Activated T-helper 1 cell treated with anti-CD3 and anti-CD28 coated beads, Interleukin-12 subunit alpha, Interleukin-12 subunit beta, Interleukin-2, Interleukin-4 antibody, amounts not matched to agents 30 ng/mL and 10 ng/mL and 1 ng/mL, durations not matched to agents 14 hours and 24 hours and 36 hours (primary cell): ENCODE measurements at regions not wholly inside any gene's neighbourhood (a gene's known extent, or its start where the extent isn't known, plus 50 kb on each side); places are given as distances from the start of the nearest gene placed in this dataset.
"Not testable (repeated sequence)": the region's sequence is repeated elsewhere in the genome, so short reads cannot be mapped to it uniquely, and the experiment has no call there.

Experiments used
- DNase-seq: peaks from one replicate; pipeline ENCODE4 v3.0.0; 2021; ENCODE audit warnings: low spot score
- H3K27ac Mint-ChIP-seq: one replicate; pipeline ENCODE4 v1.8.0; 2021; ENCODE audit warnings: mild to moderate bottlenecking, mixed read lengths
- H3K27me3 Mint-ChIP-seq: one replicate; pipeline ENCODE4 v1.8.0; 2022; ENCODE audit warnings: mild to moderate bottlenecking, moderate library complexity, mixed read lengths; ENCODE audit not compliant: insufficient read depth
- H3K36me3 Mint-ChIP-seq: one replicate; pipeline ENCODE4 v1.8.0; 2021; ENCODE audit warnings: low read depth, mixed read lengths
- H3K4me1 Mint-ChIP-seq: one replicate; pipeline ENCODE4 v1.8.0; 2021; ENCODE audit warnings: low read depth, mixed read lengths
- H3K4me3 Mint-ChIP-seq: one replicate; pipeline ENCODE4 v1.8.0; 2021; ENCODE audit warnings: mild to moderate bottlenecking, moderate library complexity, mixed read lengths
- H3K9me3 Mint-ChIP-seq: one replicate; pipeline ENCODE4 v1.8.0; 2021; ENCODE audit warnings: mixed read lengths
- intact Hi-C: fragments of 100-400 bp; cut with micrococcal nuclease; formaldehyde crosslinking; loops from one replicate; pipeline ENCODE4 v1.15.1; 2024

GRCh38 chr4:186844059-186844681 lies 120.5 kb upstream of the FAT1 start:
- no peaks in the 10 kb centered on the region for H3K36me3 Mint-ChIP-seq
- H3K9me3 Mint-ChIP-seq: peaks cover 7% of the 10 kb centered on the region
- H3K27ac Mint-ChIP-seq: no peak overlapping the region
- H3K4me1 Mint-ChIP-seq: no peaks in the 10 kb centered on the region
- H3K4me3 Mint-ChIP-seq: no peak overlapping the region
- no peaks in the 10 kb centered on the region for H3K27me3 Mint-ChIP-seq
- intact Hi-C loops: no loop called here
- DNase-seq: no peak

- Mint-ChIP-seq H3K4me1 (no peaks in the 10 kb centered on the region), H3K36me3 (no peaks in the 10 kb centered on the region), H3K27me3 (no peaks in the 10 kb centered on the region), H3K4me3 (no peak overlapping the region), H3K27ac (no peak overlapping the region), H3K9me3 (peaks cover 5% of the 10 kb centered on the region)
- intact Hi-C loops: no loop called here
- DNase-seq: no peak
Measured at GRCh38 chr4:186845137-186845842, 121.6 kb upstream of the FAT1 start.

- H3K36me3 Mint-ChIP-seq: no peaks in the 10 kb centered on the region
- no peak overlapping the region for H3K4me3 Mint-ChIP-seq
- no peaks in the 10 kb centered on the region for H3K4me1 Mint-ChIP-seq
- intact Hi-C loops: no loop called here
- H3K27me3 Mint-ChIP-seq: no peaks in the 10 kb centered on the region
- DNase-seq: no peak
- H3K27ac Mint-ChIP-seq: no peak overlapping the region
- H3K9me3 Mint-ChIP-seq: peaks cover 10% of the 10 kb centered on the region
Measured at GRCh38 chr4:186846426-186846825, 122.8 kb upstream of the FAT1 start.

- intact Hi-C loops, H3K27me3 Mint-ChIP-seq, H3K4me3 Mint-ChIP-seq, H3K4me1 Mint-ChIP-seq, H3K27ac Mint-ChIP-seq, H3K36me3 Mint-ChIP-seq, DNase-seq: not testable (repeated sequence)
- H3K9me3 Mint-ChIP-seq: peaks cover 16% of the 10 kb centered on the region
Measured at GRCh38 chr4:186847429-186848131, 123.9 kb upstream of the FAT1 start.

- DNase-seq: no peak
- no peak overlapping the region for H3K27ac Mint-ChIP-seq
- intact Hi-C loops: no loop called here
- no peak overlapping the region for H3K4me3 Mint-ChIP-seq
- H3K9me3 Mint-ChIP-seq: peaks cover 16% of the 10 kb centered on the region
- H3K4me1 Mint-ChIP-seq: no peaks in the 10 kb centered on the region
- no peaks in the 10 kb centered on the region for H3K27me3 Mint-ChIP-seq
- H3K36me3 Mint-ChIP-seq: no peaks in the 10 kb centered on the region
Measured at GRCh38 chr4:186848437-186848836, 124.8 kb upstream of the FAT1 start.

GRCh38 chr4:186851291-186852072 lies 127.8 kb upstream of the FAT1 start:
- Mint-ChIP-seq H3K27ac (no peak overlapping the region), H3K27me3 (no peaks in the 10 kb centered on the region), H3K9me3 (peaks cover 16% of the 10 kb centered on the region), H3K4me3 (no peak overlapping the region), H3K4me1 (no peaks in the 10 kb centered on the region), H3K36me3 (no peaks in the 10 kb centered on the region)
- no peak for DNase-seq
- intact Hi-C loops: no loop called here

GRCh38 chr4:186852073-186852420 lies 128.4 kb upstream of the FAT1 start:
- H3K9me3 Mint-ChIP-seq: peaks cover 16% of the 10 kb centered on the region
- no peak overlapping the region for H3K4me3 Mint-ChIP-seq
- no peaks in the 10 kb centered on the region for H3K27me3 Mint-ChIP-seq
- intact Hi-C loops: no loop called here
- DNase-seq: no peak
- H3K36me3 Mint-ChIP-seq: no peaks in the 10 kb centered on the region
- H3K4me1 Mint-ChIP-seq: no peaks in the 10 kb centered on the region
- no peak overlapping the region for H3K27ac Mint-ChIP-seq

- no peak for DNase-seq
- Mint-ChIP-seq H3K4me3 (no peak overlapping the region), H3K36me3 (no peaks in the 10 kb centered on the region), H3K27me3 (no peaks in the 10 kb centered on the region), H3K9me3 (peaks cover 11% of the 10 kb centered on the region), H3K27ac (no peak overlapping the region), H3K4me1 (no peaks in the 10 kb centered on the region)
- intact Hi-C loops: no loop called here
Measured at GRCh38 chr4:186852964-186853391, 129.3 kb upstream of the FAT1 start.

GRCh38 chr4:186854256-186854655 lies 130.6 kb upstream of the FAT1 start:
- no peak overlapping the region for H3K4me3 Mint-ChIP-seq
- H3K9me3 Mint-ChIP-seq: peaks cover 11% of the 10 kb centered on the region

GRCh38 chr4:186855111-186855510 lies 131.5 kb upstream of the FAT1 start:
- intact Hi-C loops: no loop called here
- Mint-ChIP-seq H3K27ac (no peak overlapping the region), H3K36me3 (no peaks in the 10 kb centered on the region), H3K9me3 (peaks cover 11% of the 10 kb centered on the region), H3K4me1 (no peaks in the 10 kb centered on the region), H3K4me3 (no peak overlapping the region), H3K27me3 (no peaks in the 10 kb centered on the region)
- no peak for DNase-seq

More at GRCh38 chr4:186854256-186854655, 130.6 kb upstream of the FAT1 start:
- Mint-ChIP-seq H3K4me1 (no peaks in the 10 kb centered on the region), H3K27me3 (no peaks in the 10 kb centered on the region), H3K27ac (no peak overlapping the region), H3K36me3 (no peaks in the 10 kb centered on the region)
- intact Hi-C loops: no loop called here
- no peak for DNase-seq

GRCh38 chr4:186857793-186858192 lies 134.1 kb upstream of the FAT1 start:
- no peak for DNase-seq
- no peaks in the 10 kb centered on the region for H3K27me3 Mint-ChIP-seq
- H3K9me3 Mint-ChIP-seq: no peaks in the 10 kb centered on the region
- H3K36me3 Mint-ChIP-seq: no peaks in the 10 kb centered on the region
- intact Hi-C loops: no loop called here
- H3K4me1 Mint-ChIP-seq: no peaks in the 10 kb centered on the region
- no peak overlapping the region for H3K4me3 Mint-ChIP-seq
- H3K27ac Mint-ChIP-seq: no peak overlapping the region

- no peaks in the 10 kb centered on the region for H3K36me3 Mint-ChIP-seq
- H3K4me1 Mint-ChIP-seq: no peaks in the 10 kb centered on the region
- no peak for DNase-seq
- H3K4me3 Mint-ChIP-seq: no peak overlapping the region
- H3K27me3 Mint-ChIP-seq: no peaks in the 10 kb centered on the region
- H3K27ac Mint-ChIP-seq: no peak overlapping the region
- peaks cover 2% of the 10 kb centered on the region for H3K9me3 Mint-ChIP-seq
- intact Hi-C loops: no loop called here
Measured at GRCh38 chr4:186858355-186858754, 134.7 kb upstream of the FAT1 start.

GRCh38 chr4:186859420-186859819 lies 135.8 kb upstream of the FAT1 start:
- H3K36me3 Mint-ChIP-seq: no peaks in the 10 kb centered on the region
- H3K9me3 Mint-ChIP-seq: peaks cover 10% of the 10 kb centered on the region
- H3K27me3 Mint-ChIP-seq: no peaks in the 10 kb centered on the region
- H3K4me3 Mint-ChIP-seq: no peak overlapping the region
- DNase-seq: no peak
- H3K4me1 Mint-ChIP-seq: no peaks in the 10 kb centered on the region
- intact Hi-C loops: no loop called here
- no peak overlapping the region for H3K27ac Mint-ChIP-seq
